Progenitor cell of endocrine pancreas (in vitro differentiated cells): ENCODE measurements at regions not wholly inside any gene's neighbourhood (a gene's known extent, or its start where the extent isn't known, plus 50 kb on each side); places are given as distances from the start of the nearest gene placed in this dataset.
"Not testable (repeated sequence)": the region's sequence is repeated elsewhere in the genome, so short reads cannot be mapped to it uniquely, and the experiment has no call there.

Experiments
- DNase-seq: peaks from one replicate; pipeline ENCODE4 v3.0.0; 2021; ENCODE audit warnings: low spot score; ENCODE audit not compliant: unreplicated experiment
- H3K27ac Mint-ChIP-seq: 2 replicates; pipeline ENCODE4 v1.8.0; 2021; ENCODE audit warnings: mild to moderate bottlenecking, moderate library complexity, mixed read lengths
- H3K27me3 Mint-ChIP-seq: 2 replicates; pipeline ENCODE4 v1.8.0; 2021; ENCODE audit warnings: mixed read lengths
- H3K36me3 Mint-ChIP-seq: 2 replicates; pipeline ENCODE4 v1.8.0; 2022; ENCODE audit warnings: mixed read lengths; ENCODE audit not compliant: insufficient read depth
- H3K4me1 Mint-ChIP-seq: 2 replicates; pipeline ENCODE4 v1.8.0; 2021; ENCODE audit warnings: low read depth, mixed read lengths
- H3K4me3 Mint-ChIP-seq: 2 replicates; pipeline ENCODE4 v1.8.0; 2021; ENCODE audit warnings: low read depth, mild to moderate bottlenecking, moderate library complexity, mixed read lengths
- H3K9me3 Mint-ChIP-seq: 2 replicates; pipeline ENCODE4 v1.8.0; 2021; ENCODE audit warnings: low read depth, mixed read lengths
- TF ChIP-seq, protein P1 (sequence below): fragments of 200-600 bp; sonication (generic); IDR thresholded peaks from one replicate; pipeline ENCODE4 v1.5.0; 2021; ENCODE audit warnings: antibody characterized with exemption, mild to moderate bottlenecking; ENCODE audit not compliant: unreplicated experiment

GRCh38 chr2:89095060-89095459 lies 403.6 kb downstream of the RPIA start:
- H3K9me3 Mint-ChIP-seq, H3K27ac Mint-ChIP-seq, H3K4me3 Mint-ChIP-seq, H3K27me3 Mint-ChIP-seq, H3K4me1 Mint-ChIP-seq, H3K36me3 Mint-ChIP-seq, DNase-seq: not testable (repeated sequence)

- DNase-seq, H3K9me3 Mint-ChIP-seq, H3K4me3 Mint-ChIP-seq, H3K36me3 Mint-ChIP-seq, H3K27ac Mint-ChIP-seq, H3K27me3 Mint-ChIP-seq, H3K4me1 Mint-ChIP-seq: not testable (repeated sequence)
These were observed 411.1 kb downstream of the RPIA start for GRCh38 chr2:89102587-89102986.

DNA sequence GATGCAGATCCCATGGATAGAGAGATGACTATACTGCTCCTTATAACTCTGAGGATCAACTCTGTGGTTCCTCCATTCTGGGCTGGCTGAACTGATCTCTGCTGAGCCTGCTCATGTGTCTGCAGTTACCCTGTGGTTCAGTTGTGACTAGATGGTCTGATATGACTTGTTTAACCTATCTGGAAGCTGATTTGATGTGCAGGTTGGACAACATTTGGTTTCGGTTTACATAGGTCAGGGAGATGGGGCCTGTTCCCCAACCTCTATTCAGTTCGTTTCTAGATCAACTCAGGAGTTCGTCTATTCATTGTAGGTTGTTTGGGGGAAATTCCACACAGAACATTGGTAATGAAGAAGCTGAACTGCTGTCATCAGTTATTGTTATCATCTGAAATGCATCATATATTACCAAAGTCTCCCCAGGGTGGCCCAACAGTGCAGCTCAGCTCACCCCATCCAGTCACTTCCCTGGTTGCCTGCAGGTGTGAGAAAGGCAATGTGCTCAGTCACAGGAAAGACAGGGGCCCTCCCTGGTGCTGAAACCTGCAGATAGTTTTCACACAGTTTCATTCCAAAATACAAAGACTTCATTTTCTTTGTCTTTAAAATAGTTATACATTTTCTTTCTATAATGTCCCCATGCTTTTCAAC lies 415.0 kb downstream of the RPIA start:
- not testable (repeated sequence) for H3K4me1 Mint-ChIP-seq, H3K36me3 Mint-ChIP-seq

DNA sequence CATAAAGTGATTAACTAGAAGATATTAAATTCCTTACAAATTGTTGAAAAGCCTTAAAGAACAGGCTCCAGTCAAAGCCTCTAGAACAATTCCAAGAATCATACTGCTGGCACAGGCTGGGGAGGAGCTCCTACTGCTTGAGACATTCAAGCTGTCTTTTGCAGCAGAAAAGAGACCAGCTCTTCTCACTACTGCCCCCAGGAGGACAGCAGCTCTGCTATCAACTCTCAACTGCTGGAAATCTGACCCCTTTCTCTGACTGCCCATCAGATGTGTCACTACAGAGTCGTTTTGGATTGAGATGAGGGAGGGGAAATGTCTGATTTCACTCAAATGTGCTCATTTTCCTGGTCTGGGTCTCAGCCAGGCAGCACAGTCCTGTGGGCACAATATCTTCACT lies 421.0 kb downstream of the RPIA start:
- not testable (repeated sequence) for H3K27ac Mint-ChIP-seq, DNase-seq, H3K4me1 Mint-ChIP-seq, H3K36me3 Mint-ChIP-seq, H3K27me3 Mint-ChIP-seq, H3K4me3 Mint-ChIP-seq, H3K9me3 Mint-ChIP-seq
- TF ChIP-seq, protein P1, sequence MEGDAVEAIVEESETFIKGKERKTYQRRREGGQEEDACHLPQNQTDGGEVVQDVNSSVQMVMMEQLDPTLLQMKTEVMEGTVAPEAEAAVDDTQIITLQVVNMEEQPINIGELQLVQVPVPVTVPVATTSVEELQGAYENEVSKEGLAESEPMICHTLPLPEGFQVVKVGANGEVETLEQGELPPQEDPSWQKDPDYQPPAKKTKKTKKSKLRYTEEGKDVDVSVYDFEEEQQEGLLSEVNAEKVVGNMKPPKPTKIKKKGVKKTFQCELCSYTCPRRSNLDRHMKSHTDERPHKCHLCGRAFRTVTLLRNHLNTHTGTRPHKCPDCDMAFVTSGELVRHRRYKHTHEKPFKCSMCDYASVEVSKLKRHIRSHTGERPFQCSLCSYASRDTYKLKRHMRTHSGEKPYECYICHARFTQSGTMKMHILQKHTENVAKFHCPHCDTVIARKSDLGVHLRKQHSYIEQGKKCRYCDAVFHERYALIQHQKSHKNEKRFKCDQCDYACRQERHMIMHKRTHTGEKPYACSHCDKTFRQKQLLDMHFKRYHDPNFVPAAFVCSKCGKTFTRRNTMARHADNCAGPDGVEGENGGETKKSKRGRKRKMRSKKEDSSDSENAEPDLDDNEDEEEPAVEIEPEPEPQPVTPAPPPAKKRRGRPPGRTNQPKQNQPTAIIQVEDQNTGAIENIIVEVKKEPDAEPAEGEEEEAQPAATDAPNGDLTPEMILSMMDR, result peak; percentile 30

More for the DNA sequence above, 415.0 kb downstream of the RPIA start:
- not testable (repeated sequence) for H3K9me3 Mint-ChIP-seq, DNase-seq, H3K4me3 Mint-ChIP-seq, H3K27me3 Mint-ChIP-seq, H3K27ac Mint-ChIP-seq

- not testable (repeated sequence) for H3K27me3 Mint-ChIP-seq, H3K27ac Mint-ChIP-seq, H3K4me1 Mint-ChIP-seq, H3K9me3 Mint-ChIP-seq, H3K4me3 Mint-ChIP-seq, DNase-seq, H3K36me3 Mint-ChIP-seq
These were observed 421.8 kb downstream of the RPIA start for GRCh38 chr2:89113286-89113685.

- peaks cover 12% of the 10 kb centered on the region for H3K9me3 Mint-ChIP-seq
- H3K36me3 Mint-ChIP-seq, H3K27me3 Mint-ChIP-seq, H3K4me3 Mint-ChIP-seq, H3K4me1 Mint-ChIP-seq, H3K27ac Mint-ChIP-seq, DNase-seq: not testable (repeated sequence)
These were observed 438.0 kb downstream of the RPIA start for GRCh38 chr2:89129440-89129839.

- not testable (repeated sequence) for H3K27ac Mint-ChIP-seq, DNase-seq, H3K27me3 Mint-ChIP-seq, H3K4me3 Mint-ChIP-seq, H3K4me1 Mint-ChIP-seq, H3K36me3 Mint-ChIP-seq
- H3K9me3 Mint-ChIP-seq, result peaks cover 14% of the 10 kb centered on the region
These were observed 439.3 kb downstream of the RPIA start for GRCh38 chr2:89130665-89131308.

- H3K4me3 Mint-ChIP-seq, DNase-seq, H3K36me3 Mint-ChIP-seq, H3K27ac Mint-ChIP-seq, H3K9me3 Mint-ChIP-seq, H3K27me3 Mint-ChIP-seq, H3K4me1 Mint-ChIP-seq: not testable (repeated sequence)
These were observed 451.5 kb downstream of the RPIA start for GRCh38 chr2:89142959-89143358.

GRCh38 chr2:89145342-89145741 lies 453.9 kb downstream of the RPIA start:
- not testable (repeated sequence) for H3K27ac Mint-ChIP-seq, H3K9me3 Mint-ChIP-seq, H3K4me3 Mint-ChIP-seq, H3K4me1 Mint-ChIP-seq, H3K36me3 Mint-ChIP-seq, DNase-seq, H3K27me3 Mint-ChIP-seq

DNA sequence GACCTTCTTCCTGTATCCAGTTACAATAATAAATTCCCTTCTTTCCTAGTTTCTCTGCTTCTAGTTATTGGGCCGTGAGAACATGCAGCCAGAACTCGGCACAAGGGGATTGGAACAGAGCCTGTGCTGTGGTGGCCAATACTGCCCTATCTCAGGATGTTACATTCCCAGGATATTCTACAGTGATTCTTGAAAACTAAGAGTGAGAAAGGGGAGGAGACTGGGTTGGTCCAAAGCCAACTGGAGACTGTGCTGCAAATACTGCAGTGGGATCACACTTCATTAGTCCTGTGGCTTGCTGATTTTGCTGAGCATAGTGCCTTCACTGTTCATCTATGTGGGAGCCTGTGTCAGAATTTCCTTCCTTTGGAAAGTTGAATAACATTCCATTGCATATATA lies 456.8 kb downstream of the RPIA start:
- H3K27me3 Mint-ChIP-seq, H3K27ac Mint-ChIP-seq, H3K4me1 Mint-ChIP-seq, H3K36me3 Mint-ChIP-seq, H3K9me3 Mint-ChIP-seq, H3K4me3 Mint-ChIP-seq, DNase-seq: not testable (repeated sequence)

DNA sequence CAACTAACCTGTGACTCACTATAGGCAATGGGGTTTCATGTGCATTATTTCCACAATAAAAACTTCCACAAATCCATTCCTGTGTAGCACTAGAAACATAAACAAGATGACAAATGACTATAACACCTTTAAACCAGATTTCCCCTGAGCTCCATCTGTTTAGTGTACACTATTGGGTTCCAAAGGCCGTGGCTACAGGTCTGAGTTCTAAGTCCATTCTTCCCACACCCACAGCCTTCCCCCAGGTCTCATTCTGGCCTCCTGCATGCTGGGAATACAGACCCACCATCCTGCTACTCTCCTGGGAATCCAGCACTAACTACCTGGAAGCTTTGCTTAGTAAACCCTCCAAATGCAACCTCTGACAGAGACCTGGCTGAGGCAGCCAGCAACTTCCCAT lies 460.2 kb downstream of the RPIA start:
- DNase-seq, H3K36me3 Mint-ChIP-seq, H3K4me3 Mint-ChIP-seq, H3K4me1 Mint-ChIP-seq, H3K27me3 Mint-ChIP-seq, H3K9me3 Mint-ChIP-seq, H3K27ac Mint-ChIP-seq: not testable (repeated sequence)

DNA sequence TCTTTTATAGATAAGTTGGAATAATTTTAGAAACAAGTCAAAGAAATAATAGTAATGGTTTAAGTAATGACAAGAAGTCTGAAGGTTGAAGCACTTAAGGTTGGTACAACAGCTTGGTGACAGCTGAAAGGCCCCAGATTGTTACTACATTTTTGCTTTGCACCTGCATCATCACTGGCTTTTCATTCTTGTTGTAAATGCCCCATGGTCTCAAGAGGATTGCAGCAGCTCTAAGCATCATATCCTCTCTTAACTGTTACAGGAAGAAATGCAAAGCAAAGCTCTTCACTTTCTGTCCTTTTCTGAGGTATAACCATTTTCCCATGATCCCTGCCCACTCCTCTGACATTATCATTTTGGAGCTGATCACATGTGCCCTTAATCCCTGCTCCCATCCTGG lies 461.0 kb downstream of the RPIA start:
- not testable (repeated sequence) for H3K36me3 Mint-ChIP-seq, H3K9me3 Mint-ChIP-seq, H3K4me1 Mint-ChIP-seq, DNase-seq, H3K27me3 Mint-ChIP-seq, H3K27ac Mint-ChIP-seq, H3K4me3 Mint-ChIP-seq

- not testable (repeated sequence) for H3K4me1 Mint-ChIP-seq, DNase-seq, H3K27ac Mint-ChIP-seq, H3K27me3 Mint-ChIP-seq, H3K9me3 Mint-ChIP-seq, H3K4me3 Mint-ChIP-seq, H3K36me3 Mint-ChIP-seq
These were observed 461.7 kb downstream of the RPIA start for GRCh38 chr2:89153210-89153609.
